Neural progenitor cell (in vitro differentiated cells): ENCODE measurements at regions not wholly inside any gene's neighbourhood (a gene's known extent, or its start where the extent isn't known, plus 50 kb on each side); places are given as distances from the start of the nearest gene placed in this dataset.
"Not testable (repeated sequence)": the region's sequence is repeated elsewhere in the genome, so short reads cannot be mapped to it uniquely, and the experiment has no call there.

Source experiments
- DNase-seq: peaks from one replicate; pipeline ENCODE4 v3.0.0-alpha.2; 2016; ENCODE audit warnings: low spot score
- H2AFZ ChIP-seq: fragments of 200-600 bp; sonication (generic); replicated peaks from 2 replicates; pipeline ENCODE4 v1.6.1; 2016; ENCODE audit warnings: antibody characterized with exemption
- H3F3A ChIP-seq: fragments of 200-600 bp; sonication (generic); 2 replicates; pipeline ENCODE4 v1.6.1; 2016; ENCODE audit warnings: antibody characterized with exemption, low read depth
- H3K27ac ChIP-seq: fragments of 200-600 bp; sonication (generic); 2 replicates; pipeline ENCODE4 v1.5.1; 2016; ENCODE audit warnings: mild to moderate bottlenecking
- H3K27me3 ChIP-seq: fragments of 200-600 bp; sonication (generic); 2 replicates; pipeline ENCODE4 v1.6.1; 2016; ENCODE audit warnings: mild to moderate bottlenecking, moderate library complexity
- H3K36me3 ChIP-seq: fragments of 200-600 bp; sonication (generic); 2 replicates; pipeline ENCODE4 v1.5.1; 2016
- H3K4me1 ChIP-seq: fragments of 200-600 bp; sonication (generic); 2 replicates; pipeline ENCODE4 v1.6.1; 2016; ENCODE audit warnings: mixed run types
- H3K4me2 ChIP-seq: fragments of 200-600 bp; sonication (generic); 2 replicates; pipeline ENCODE4 v1.6.1; 2016
- H3K4me3 ChIP-seq: fragments of 200-600 bp; sonication (generic); 2 replicates; pipeline ENCODE4 v1.5.1; 2016
- H3K79me2 ChIP-seq: fragments of 200-600 bp; sonication (generic); 2 replicates; pipeline ENCODE4 v1.6.1; 2016; ENCODE audit warnings: low read depth
- H3K9ac ChIP-seq: fragments of 200-600 bp; sonication (generic); 2 replicates; pipeline ENCODE4 v1.6.1; 2016
- H3K9me3 ChIP-seq: fragments of 200-600 bp; sonication (generic); 2 replicates; pipeline ENCODE4 v1.5.1; 2016; ENCODE audit warnings: low read depth
- H4K20me1 ChIP-seq: fragments of 200-600 bp; sonication (generic); 2 replicates; pipeline ENCODE4 v1.6.1; 2016; ENCODE audit warnings: low read depth
- H3K27ac Mint-ChIP-seq: 3 replicates; pipeline ENCODE4 v1.8.0; 2021; ENCODE audit warnings: mixed read lengths
- H3K27me3 Mint-ChIP-seq: 2 replicates; pipeline ENCODE4 v1.8.0; 2022; ENCODE audit warnings: low read depth, mild to moderate bottlenecking, inconsistent platforms, moderate library complexity, mixed read lengths; ENCODE audit not compliant: insufficient read depth
- H3K36me3 Mint-ChIP-seq: 3 replicates; pipeline ENCODE4 v1.8.0; 2021; ENCODE audit warnings: mixed read lengths
- H3K4me1 Mint-ChIP-seq: 3 replicates; pipeline ENCODE4 v1.8.0; 2021; ENCODE audit warnings: mixed read lengths
- H3K4me3 Mint-ChIP-seq: 3 replicates; pipeline ENCODE4 v1.8.0; 2021; ENCODE audit warnings: mild to moderate bottlenecking, moderate library complexity, mixed read lengths
- H3K9me3 Mint-ChIP-seq: 3 replicates; pipeline ENCODE4 v1.8.0; 2020; ENCODE audit warnings: mixed read lengths
- EZH2 ChIP-seq: fragments of 200-600 bp; sonication (generic); IDR thresholded peaks from 2 replicates; pipeline ENCODE4 v1.6.1; 2017; ENCODE audit warnings: antibody characterized with exemption, mild to moderate bottlenecking, moderate library complexity
- EZH2phosphoT487 ChIP-seq: fragments of 200-600 bp; sonication (generic); IDR thresholded peaks from 2 replicates; pipeline ENCODE4 v1.6.1; 2017; ENCODE audit warnings: antibody characterized with exemption
- TF ChIP-seq, protein P1 (sequence below): fragments of 200-600 bp; sonication (generic); IDR thresholded peaks from 2 replicates; pipeline ENCODE4 v1.5.1; 2017; ENCODE audit warnings: antibody characterized with exemption, mild to moderate bottlenecking

GRCh38 chr7:76829-77395, 115.5 kb upstream of the FAM20C start:
- not testable (repeated sequence) for DNase-seq, H3K36me3 ChIP-seq, H3K9me3 Mint-ChIP-seq, H3K9ac ChIP-seq, H3K27ac ChIP-seq, H3K27me3 ChIP-seq, H2AFZ ChIP-seq, H3K4me3 Mint-ChIP-seq, H3K27ac Mint-ChIP-seq, H4K20me1 ChIP-seq, H3K27me3 Mint-ChIP-seq, H3K4me2 ChIP-seq, H3K79me2 ChIP-seq, H3K9me3 ChIP-seq, H3K36me3 Mint-ChIP-seq, H3F3A ChIP-seq, H3K4me3 ChIP-seq, H3K4me1 ChIP-seq
- H3K4me1 Mint-ChIP-seq, result peaks cover 11% of the 10 kb centered on the region

GRCh38 chr7:78862-79261, 113.5 kb upstream of the FAM20C start:
- H3K9ac ChIP-seq, H3K4me3 ChIP-seq, H4K20me1 ChIP-seq, H3K27me3 ChIP-seq, H3K27me3 Mint-ChIP-seq, H3K79me2 ChIP-seq, H3K9me3 ChIP-seq, DNase-seq, H3K36me3 Mint-ChIP-seq, H2AFZ ChIP-seq, H3K4me2 ChIP-seq, H3K9me3 Mint-ChIP-seq, H3F3A ChIP-seq, H3K4me1 ChIP-seq, H3K27ac ChIP-seq, H3K36me3 ChIP-seq, H3K4me3 Mint-ChIP-seq: not testable (repeated sequence)
- Mint-ChIP-seq H3K27ac (peak overlapping the region; percentile 63), H3K4me1 (peaks cover 23% of the 10 kb centered on the region)

DNA sequence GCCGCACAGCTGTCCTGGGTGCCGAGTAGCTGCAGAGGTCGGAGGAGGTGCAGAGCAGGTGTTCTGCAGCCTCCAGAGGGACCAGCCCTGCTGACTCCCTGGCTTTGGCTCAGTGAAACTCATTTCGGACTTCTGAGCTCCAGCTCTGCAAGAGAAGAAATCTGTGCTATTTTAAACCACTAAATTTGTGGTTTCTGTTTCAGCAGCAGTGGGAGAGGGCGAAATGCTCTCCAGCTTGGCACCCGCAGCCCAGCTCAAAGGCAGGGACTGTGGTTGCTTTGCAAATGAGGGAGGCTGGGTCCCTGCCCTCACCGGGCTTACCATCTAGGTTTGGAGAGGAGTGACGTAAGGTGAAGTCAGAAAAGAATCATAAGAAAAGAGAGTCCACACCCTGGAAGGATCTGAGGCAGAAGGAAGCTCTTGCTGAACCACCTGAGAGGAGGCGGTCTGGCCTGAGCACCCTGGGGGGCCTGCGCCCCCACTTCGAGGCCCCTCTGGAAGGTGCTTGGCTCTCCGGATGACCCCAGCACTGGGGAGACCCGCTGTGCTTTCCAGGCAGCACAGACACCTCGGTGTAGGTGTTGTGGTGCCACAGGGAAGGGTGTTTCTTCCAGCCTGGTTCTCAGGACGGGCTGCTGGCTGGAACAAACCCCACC, 112.8 kb upstream of the FAM20C start:
- H3K9me3 Mint-ChIP-seq, H3K36me3 Mint-ChIP-seq, H3K27ac Mint-ChIP-seq, H3K9me3 ChIP-seq, H3K27ac ChIP-seq, DNase-seq, H3K4me3 ChIP-seq, H3K79me2 ChIP-seq, H4K20me1 ChIP-seq, H3F3A ChIP-seq, H3K9ac ChIP-seq, H2AFZ ChIP-seq, H3K27me3 ChIP-seq, H3K27me3 Mint-ChIP-seq, H3K4me2 ChIP-seq, H3K4me3 Mint-ChIP-seq, H3K4me1 ChIP-seq, H3K36me3 ChIP-seq: not testable (repeated sequence)
- H3K4me1 Mint-ChIP-seq, result peaks cover 23% of the 10 kb centered on the region

- Mint-ChIP-seq H3K4me3 (no peak overlapping the region), H3K27ac (peak overlapping the region; percentile 78), H3K4me1 (peaks cover 29% of the 10 kb centered on the region), H3K27me3 (peaks cover 12% of the 10 kb centered on the region), H3K36me3 (no peaks in the 10 kb centered on the region), H3K9me3 (no peaks in the 10 kb centered on the region)
- no peak overlapping the region for H3K4me2 ChIP-seq
- no peaks in the 10 kb centered on the region for H3K9me3 ChIP-seq
- H4K20me1 ChIP-seq, result no peaks in the 10 kb centered on the region
- no peak overlapping the region for H3K4me3 ChIP-seq
- H3K9ac ChIP-seq, result no peak overlapping the region
- H3K79me2 ChIP-seq, result no peaks in the 10 kb centered on the region
- H3K27me3 ChIP-seq, result no peaks in the 10 kb centered on the region
- TF ChIP-seq EZH2, result no peak
- TF ChIP-seq, protein P1, sequence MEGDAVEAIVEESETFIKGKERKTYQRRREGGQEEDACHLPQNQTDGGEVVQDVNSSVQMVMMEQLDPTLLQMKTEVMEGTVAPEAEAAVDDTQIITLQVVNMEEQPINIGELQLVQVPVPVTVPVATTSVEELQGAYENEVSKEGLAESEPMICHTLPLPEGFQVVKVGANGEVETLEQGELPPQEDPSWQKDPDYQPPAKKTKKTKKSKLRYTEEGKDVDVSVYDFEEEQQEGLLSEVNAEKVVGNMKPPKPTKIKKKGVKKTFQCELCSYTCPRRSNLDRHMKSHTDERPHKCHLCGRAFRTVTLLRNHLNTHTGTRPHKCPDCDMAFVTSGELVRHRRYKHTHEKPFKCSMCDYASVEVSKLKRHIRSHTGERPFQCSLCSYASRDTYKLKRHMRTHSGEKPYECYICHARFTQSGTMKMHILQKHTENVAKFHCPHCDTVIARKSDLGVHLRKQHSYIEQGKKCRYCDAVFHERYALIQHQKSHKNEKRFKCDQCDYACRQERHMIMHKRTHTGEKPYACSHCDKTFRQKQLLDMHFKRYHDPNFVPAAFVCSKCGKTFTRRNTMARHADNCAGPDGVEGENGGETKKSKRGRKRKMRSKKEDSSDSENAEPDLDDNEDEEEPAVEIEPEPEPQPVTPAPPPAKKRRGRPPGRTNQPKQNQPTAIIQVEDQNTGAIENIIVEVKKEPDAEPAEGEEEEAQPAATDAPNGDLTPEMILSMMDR, result no peak
- no peak for TF ChIP-seq EZH2phosphoT487
- no peaks in the 10 kb centered on the region for H3K36me3 ChIP-seq
- no peak overlapping the region for H3K27ac ChIP-seq
- DNase-seq, result no peak
- H3K4me1 ChIP-seq, result peaks cover 9% of the 10 kb centered on the region
- H2AFZ ChIP-seq, result no peak overlapping the region
- no peaks in the 10 kb centered on the region for H3F3A ChIP-seq
These were observed 111.9 kb upstream of the FAM20C start for GRCh38 chr7:80259-81067.
